Fibroblast of pulmonary artery (primary cell): ENCODE measurements at regions not wholly inside any gene's neighbourhood (a gene's known extent, or its start where the extent isn't known, plus 50 kb on each side); places are given as distances from the start of the nearest gene placed in this dataset.

Experiments
- DNase-seq: peaks from one replicate; pipeline ENCODE4 v3.0.0-alpha.2; 2010; ENCODE audit warnings: low read depth
- H3K4me3 ChIP-seq: replicated peaks from 2 replicates; pipeline ENCODE4 v1.5.1; 2011; ENCODE audit warnings: low read depth, mild to moderate bottlenecking, control low read depth, low read length, moderate library complexity
- CTCF ChIP-seq: IDR thresholded peaks from 2 replicates; pipeline ENCODE4 v1.5.1; 2011; ENCODE audit warnings: mild to moderate bottlenecking, control low read depth, low read length, inconsistent platforms; ENCODE audit errors: missing control alignments

GRCh38 chr6:3651698-3652229 is 99.7 kb downstream of the PXDC1 start:
- no peak for TF ChIP-seq CTCF
- DNase-seq: no peak
- H3K4me3 ChIP-seq: no peak overlapping the region

DNA sequence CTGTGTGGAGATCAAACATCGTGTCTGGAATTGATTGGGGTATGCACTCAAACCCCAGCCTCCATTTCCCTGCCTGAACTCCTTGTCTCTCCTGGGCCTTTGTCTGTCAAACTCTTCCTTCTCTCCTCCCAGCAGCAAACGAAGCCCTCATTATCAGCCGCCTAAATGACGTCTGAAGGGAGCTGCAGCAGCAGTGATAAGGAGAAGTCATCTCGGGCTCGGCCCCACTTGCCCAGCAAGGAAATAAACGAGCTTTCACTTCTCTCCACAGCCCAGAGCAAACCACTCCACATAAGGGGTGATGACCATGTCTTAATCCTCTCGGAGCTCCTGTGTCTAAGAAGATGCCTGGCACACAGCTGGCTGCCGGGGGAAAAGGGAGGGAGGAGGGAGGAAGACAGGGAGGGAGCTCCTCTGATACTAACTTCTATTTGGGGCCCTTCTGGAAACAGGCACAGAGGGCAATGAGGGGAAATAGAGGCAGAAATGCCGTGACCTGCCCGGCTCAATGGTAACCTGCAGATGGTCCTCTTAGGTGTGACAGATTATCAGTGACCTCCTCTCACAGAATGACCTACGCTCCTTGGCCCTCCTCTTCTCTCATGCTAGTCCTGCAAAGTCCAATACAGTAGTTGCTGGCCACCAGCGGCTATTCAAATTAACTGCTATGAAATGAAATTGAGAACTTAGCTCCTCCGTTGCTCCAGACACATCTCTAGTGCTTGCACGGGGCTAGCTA is 100.4 kb downstream of the PXDC1 start:
- DNase-seq: no peak
- no peak for TF ChIP-seq CTCF

GRCh38 chr6:3650076-3650958 is 101.2 kb downstream of the PXDC1 start:
- H3K4me3 ChIP-seq: no peak overlapping the region
- no peak for TF ChIP-seq CTCF
- no peak for DNase-seq

More for the DNA sequence above, 100.4 kb downstream of the PXDC1 start:
- no peak overlapping the region for H3K4me3 ChIP-seq

GRCh38 chr6:3648724-3649123 is 102.8 kb downstream of the PXDC1 start:
- H3K4me3 ChIP-seq: no peak overlapping the region
- TF ChIP-seq CTCF: no peak
- no peak for DNase-seq

- H3K4me3 ChIP-seq: no peak overlapping the region
- DNase-seq: no peak
- no peak for TF ChIP-seq CTCF
These were observed 104.7 kb downstream of the PXDC1 start for GRCh38 chr6:3646616-3647362.

- no peak for DNase-seq
- no peak for TF ChIP-seq CTCF
- H3K4me3 ChIP-seq: no peak overlapping the region
These were observed 106.8 kb downstream of the PXDC1 start for GRCh38 chr6:3644739-3645012.
